GM19372 (cell line): ENCODE measurements at regions not wholly inside any gene's neighbourhood (a gene's known extent, or its start where the extent isn't known, plus 50 kb on each side); places are given as distances from the start of the nearest gene placed in this dataset.
"Not testable (repeated sequence)": the region's sequence is repeated elsewhere in the genome, so short reads cannot be mapped to it uniquely, and the experiment has no call there.

Experiments
- ATAC-seq: cut with Tn5 transposase; IDR thresholded peaks from one replicate; pipeline ENCODE4 v1.9.1; 2021; ENCODE audit warnings: mild to moderate bottlenecking, low read depth, moderate library complexity; ENCODE audit not compliant: unreplicated experiment

DNA sequence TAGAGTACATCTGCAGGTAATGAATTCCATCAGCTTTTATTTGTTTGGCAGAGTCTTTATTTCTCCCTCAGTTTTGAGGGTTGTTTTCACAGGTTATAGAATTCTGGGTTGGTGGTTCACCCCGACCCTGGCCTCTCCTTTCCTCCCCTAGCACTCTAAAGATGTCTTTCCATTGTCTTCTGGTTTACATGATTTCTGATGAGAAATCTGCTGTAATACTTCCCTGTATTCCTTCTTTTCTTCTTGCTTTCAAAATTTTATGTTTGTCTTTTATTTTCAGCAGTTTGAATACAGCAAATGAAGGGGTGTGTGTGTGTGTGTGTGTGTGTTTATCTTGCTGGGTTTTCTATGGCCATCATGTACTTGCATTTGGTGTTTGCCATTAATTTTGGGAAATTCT lies 312.0 kb upstream of the RPS23 start:
- ATAC-seq: no peak

DNA sequence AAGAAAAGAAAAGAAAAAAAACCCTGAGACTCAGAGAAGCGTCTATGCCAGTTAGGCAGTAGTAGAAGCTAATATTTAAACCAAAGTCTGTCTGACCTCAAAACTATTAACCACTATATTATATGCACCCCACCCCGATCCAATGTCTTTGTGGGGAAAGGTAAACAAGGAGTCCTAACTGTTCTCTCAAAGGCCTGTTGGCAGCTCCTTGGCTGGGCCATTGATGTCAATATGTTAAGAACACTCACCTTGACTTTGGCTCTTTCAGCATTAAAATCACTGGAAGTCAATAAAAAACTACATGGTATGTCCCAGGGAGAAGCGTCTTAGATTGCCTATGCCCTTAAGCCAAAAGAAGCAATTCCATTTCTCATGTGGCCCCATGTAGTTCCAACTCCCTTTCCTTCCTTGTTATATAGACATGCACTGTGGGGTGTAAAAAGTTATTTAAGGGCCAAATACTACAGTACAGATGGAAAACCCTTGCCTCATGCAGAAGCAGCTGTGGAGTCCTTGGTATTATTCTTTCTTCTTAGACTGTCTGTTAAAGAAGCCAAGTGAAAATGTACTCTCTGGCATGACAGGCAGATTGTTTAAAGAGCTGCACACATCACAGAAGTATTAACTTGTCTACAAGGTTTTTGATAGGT lies 308.6 kb upstream of the RPS23 start:
- no peak for ATAC-seq

DNA sequence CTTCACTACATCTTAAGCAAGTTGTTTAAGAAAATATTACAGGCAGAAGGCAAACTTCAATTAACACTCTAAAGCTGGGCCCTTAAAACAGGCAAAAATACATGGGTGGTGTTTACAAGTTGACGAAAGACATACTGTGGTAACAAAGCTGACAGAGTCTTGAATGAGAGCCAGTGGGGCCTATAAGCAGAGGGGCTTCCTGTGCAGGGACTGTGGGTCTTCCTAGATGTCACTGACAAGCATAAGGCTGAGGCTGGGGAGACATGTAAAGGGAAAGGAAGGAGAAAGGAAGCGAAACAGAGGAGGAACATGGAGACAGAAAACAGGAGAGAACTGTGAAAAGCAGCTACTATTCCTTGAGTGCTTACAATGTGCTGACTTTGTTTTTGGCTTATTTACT lies 308.0 kb upstream of the RPS23 start:
- ATAC-seq: no peak

DNA sequence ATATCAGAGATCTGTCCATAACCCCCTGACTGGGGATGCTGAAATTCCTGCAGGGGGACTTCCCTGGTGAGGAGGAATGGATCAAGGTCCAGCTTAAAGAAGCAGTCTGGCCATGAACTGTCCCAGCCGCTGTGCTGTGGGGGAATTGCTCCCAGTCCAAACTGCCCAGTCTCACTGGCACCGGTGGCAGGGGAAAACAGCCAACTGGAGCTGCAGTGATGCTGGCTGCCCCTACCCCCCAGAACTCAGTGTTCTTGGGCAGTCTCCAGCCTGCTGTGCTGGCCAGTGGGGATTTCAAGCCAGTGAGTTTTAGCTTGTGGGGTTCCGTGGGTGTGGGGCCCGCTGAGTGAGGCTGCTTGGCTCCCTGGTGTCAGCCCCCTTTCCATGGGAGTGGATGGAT lies 306.5 kb upstream of the RPS23 start:
- ATAC-seq: no peak

DNA sequence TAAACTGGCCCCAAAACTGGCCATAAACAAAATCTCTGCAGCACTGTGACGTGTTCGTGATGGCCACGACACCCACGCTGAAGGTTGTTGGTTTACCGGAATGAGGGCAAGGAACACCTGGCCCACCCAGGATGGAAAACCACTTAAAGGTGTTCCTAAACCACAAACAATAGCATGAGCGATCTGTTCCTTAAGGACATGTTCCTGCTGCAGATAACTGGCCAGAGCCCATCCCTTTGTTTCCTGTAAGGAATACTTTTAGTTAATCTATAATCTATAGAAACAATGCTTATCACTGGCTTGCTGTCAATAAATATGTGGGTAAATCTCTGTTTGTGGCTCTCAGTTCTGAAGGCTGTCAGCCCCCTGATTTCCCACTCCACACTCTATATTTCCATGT lies 305.2 kb upstream of the RPS23 start:
- not testable (repeated sequence) for ATAC-seq

DNA sequence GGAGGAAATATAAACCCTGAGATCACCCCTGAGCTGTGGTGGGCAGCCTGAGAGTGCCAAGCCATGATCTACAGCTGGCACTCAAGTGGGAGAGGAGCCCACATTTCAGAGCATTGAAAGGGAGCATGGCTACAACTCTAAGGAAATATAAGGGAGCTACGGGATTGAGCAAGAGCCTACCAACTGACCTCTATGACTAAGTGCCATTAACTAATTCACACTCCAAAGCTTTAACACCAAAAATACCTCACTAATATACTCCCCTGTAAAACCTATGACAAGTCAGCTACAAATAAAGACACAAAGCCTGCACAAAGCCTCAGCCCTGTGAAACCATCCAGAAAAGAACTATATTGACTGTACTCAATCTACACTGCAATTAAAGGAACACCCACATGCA lies 286.8 kb upstream of the RPS23 start:
- ATAC-seq: no peak

DNA sequence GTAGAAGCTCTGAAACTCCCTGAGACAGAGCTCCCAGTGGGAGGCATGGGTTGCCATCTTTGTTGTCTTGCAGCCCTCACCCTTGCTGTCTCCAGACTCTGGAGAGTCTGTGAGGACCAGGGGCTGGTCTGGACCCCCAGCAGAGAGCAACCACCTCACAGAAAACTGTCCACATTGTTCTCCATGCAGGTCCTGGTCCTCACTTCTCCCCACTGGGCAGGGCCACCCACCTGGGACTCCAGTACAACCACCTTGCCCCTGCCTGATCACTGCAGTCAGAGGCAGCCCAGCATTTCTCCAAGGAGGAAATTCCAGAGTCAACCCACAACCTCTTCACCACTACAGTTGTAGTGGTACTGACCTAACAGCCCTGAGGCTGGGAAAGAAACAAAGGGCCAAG lies 285.6 kb upstream of the RPS23 start:
- no peak for ATAC-seq

DNA sequence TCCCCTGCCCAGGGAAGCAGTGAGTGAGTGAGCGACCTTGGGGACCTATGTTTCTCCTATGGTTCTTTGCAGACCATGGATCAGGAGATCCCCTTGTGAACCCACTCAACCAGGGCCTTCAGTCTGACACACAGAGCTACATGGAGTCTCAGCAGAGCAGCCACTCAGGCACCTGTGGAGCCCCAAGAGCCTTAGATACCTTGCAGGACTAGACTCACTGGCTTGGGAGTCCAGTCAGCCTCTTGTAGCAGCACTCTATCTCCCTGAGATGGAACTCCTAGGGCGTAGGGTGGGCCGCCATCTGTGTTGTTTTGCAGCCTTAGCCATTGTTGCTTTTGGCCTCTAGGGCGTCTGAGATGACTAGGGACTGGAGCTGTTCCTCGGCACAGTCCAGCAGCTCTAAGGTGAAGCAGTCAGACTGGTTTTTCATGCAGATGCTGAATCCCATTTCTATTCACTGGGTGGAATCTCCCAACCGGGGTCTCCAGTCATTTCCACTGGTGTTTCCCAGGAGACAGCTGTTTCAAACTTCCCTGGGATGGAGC lies 284.6 kb upstream of the RPS23 start:
- no peak for ATAC-seq

DNA sequence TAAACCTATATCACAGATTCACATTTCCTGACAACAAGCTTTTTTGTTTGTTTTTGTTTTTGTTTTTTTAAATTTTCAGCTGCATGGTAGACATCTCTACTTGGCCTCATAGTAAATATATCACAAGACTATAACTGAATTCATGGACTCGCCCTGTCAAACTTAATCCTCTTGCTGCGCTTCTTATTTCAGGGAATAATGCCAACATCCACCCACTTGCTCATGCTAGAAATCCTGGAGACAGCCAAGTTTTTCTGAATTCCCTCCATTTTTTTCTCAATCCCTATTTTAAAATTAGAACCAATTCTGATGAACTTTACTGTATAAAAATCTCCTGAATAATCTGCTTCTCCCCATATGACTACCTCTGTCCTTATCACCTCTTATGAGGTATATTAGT lies 283.6 kb upstream of the RPS23 start:
- ATAC-seq: no peak

DNA sequence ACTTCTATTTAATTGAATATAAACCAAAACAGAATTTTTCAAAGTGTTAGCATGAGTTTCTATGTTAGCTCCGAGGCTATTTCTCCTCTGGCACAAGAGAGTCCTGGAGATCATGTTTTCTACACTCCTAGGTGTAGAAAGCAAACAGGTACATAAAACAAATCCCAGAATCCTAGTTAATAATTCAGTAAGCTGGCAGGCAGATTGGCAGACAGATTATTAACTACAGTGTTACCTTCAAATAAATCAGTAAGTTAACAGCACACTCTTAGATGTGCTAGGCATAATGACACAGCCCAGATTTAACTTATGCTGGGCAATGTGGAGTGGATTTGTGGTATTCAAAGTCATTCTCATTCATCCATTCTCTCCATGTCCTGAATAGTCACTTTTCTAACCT lies 282.8 kb upstream of the RPS23 start:
- no peak for ATAC-seq

DNA sequence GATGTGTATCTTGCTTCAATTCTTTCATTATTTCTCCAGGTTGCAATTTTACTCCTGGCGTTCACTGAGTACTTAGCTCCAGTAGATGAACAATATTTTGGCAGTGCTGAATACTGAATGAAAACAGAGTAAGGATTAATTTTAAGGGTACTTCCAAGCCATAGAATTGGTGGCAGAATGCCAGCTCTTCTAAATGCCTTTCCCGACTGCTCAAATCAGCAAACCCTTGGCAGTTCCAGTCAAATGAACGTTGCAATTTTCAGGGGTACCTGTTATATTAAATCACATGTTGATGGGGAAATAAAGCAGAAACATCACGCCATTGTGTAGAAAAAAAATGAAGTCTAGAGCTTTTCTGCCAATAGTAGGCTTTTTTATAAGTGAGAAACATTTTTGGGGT lies 282.4 kb upstream of the RPS23 start:
- ATAC-seq: no peak

DNA sequence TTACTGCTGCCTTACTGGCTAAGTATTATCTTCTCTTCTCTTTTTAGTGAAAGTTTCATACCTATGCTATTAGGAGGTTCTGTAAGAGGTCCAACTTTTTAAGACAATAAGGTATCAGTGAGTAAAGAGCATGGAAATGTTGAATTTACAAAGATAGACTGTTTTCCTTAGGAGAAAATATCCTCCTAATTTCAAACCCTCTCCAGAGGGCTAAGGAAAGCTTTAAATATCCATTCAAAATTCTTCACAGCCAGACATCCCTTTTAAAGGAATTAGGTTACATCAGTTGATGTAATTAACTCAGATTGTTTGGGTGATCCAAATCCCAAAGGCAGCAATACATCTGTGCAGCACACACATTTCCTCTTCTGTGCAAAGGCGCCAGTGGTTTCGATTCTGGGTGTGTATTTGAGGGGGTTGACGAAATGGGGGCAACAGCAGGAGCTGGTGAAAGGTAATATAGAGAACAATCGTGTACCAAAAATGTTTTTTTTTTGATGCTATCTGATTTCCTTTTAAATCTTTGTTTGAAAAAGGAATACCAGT lies 273.8 kb upstream of the RPS23 start:
- no peak for ATAC-seq

DNA sequence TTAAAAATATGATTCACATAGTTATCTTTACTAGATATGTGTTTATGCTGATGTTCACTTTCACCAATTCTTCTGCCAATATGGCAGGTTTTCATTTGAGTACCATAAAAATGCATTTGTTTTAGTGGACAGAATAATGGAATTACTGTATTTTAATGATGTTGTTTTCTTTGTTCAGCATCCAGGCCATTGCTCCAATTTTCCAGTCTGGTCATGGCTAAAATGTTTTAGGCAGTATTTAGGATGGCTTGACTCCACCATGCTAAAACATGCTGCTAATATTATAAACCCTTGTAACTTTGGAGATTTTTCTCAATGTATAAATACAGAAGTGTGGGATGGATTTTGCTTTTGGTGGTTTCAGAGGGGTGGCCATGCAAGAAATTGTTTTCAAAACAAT lies 273.0 kb upstream of the RPS23 start:
- ATAC-seq: no peak

DNA sequence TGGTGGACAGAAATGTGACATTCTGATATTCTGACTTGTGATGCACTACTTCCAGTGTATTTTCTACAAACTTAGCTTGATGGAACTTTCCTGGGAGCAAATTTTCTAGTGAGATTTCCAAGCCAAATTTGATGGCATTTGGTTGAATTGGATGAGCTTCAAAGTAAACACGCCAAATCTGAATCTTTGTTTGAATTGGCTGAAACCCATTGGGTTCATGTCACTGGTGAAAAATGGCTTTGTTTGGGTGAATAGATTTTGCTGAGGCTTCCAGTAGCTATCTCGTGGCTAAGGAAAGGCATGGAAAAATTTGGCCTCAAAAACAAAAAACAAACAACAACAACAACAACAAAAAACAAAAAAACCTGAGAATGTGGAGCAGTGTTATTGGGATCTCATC lies 271.1 kb upstream of the RPS23 start:
- no peak for ATAC-seq

DNA sequence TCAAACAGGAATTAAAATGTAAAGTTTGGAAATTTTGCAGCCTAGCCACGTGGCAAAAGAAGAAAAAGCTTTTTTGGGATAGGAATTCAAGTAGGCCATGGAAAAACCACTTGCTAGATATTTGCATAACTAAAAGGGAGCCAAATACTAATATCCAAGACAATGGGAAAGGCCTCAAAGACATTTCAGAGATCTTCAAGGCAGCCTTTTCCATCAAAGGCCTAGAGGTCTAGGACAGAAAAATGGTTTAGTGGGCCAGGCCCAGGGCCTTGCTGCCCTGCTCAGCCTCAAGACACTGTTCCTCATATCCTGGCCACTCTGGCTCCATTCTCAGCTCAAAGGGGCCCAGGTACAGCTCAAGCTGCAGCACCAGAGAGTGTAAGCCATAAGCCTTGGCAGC lies 265.9 kb upstream of the RPS23 start:
- no peak for ATAC-seq

DNA sequence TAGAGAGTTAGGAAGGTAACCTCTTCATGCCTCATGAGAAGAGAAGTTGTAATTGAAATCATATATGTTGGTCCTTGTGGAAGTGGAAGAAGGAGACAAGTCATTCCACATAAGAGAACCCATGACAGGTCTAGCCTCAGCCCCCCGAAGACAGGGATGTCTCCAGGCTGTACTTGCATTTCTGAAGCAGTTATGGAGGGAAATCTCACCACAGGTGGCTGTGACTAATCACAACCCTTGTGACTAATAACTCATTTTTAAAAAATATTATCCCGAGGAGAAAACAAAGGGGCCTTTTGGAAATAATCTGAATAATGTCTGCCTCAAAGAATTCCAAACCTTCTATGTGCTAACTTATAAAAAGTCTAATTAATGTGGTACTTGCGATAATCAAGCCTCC lies 262.1 kb upstream of the RPS23 start:
- no peak for ATAC-seq

DNA sequence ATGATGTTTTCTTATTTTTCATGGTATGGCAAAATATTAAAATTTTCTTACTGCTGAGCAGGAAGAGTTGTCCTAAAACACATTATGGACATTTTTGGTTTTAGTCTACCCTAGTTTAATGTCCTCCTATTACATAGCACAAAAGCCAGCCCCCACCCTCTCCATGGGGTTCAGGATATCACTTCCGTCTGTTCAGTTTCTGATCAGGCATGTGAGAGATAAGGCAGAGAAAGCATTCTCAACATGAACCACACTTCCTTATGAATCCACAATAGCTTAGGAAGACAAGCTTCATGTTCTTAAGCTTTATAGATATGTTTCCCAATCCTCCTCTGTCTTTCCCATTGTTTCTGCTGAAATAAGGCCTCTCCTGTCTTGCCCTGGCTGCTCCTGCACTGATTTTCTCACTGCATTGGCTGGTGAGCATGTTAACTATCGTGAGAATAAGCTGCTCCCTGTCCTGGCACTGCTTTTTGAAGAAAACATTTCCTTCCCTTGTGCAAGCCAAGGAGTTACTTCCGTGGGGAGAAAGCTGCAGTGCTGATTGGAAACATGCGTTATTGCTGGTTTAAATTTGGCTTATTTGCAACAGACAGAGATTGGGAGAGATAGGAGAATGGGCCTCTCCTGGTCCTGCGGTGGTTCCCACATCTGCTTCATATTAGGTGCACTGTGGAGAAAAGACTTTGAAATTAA lies 260.3 kb upstream of the RPS23 start:
- ATAC-seq: no peak

DNA sequence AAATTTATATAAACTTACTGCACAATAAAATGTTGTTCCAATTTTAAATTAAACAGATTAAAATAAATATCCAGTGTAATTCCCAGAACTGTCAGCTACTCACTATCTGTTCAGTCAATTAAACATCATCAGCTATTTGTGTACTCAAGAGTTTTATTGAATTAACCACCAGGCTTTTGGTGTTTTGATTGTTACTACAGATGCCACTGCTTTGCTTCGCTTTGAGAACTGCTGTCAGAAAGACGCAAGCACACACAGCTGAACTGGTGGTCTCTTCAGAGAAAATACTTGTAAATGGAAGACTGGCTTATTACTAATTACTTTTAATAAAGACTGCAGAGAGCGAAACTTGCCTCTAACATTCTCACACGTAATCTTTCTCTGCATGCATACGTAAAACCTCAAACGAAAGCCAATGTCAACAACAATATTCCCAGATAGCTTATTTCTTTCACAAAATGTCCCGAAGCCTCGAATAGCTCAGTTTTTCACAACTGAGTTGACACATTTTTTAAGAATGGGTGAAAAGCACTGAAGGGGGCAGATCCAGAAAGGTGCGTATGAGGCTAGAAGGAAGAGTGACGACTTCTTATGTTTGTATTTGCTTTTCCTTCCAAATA lies 259.6 kb upstream of the RPS23 start:
- ATAC-seq: no peak

DNA sequence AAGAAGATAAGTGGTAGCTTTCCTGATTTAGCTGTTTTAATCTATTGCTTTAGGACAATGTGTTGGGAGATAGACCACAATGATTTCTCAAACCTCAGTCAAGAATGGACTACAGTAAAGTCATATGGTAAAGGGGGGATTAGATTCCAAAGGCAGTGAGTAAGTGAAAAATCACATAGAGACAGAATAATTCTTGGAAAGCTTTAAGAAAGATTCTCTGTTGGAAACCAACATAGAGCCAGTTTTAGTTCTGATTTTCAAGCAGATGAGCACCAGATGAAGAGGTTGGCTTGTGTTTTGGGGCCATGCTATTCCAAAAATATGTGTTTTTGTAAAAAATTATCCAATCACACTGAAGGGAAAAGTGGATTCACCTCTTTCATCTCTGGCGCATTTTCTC lies 256.8 kb upstream of the RPS23 start:
- no peak for ATAC-seq

DNA sequence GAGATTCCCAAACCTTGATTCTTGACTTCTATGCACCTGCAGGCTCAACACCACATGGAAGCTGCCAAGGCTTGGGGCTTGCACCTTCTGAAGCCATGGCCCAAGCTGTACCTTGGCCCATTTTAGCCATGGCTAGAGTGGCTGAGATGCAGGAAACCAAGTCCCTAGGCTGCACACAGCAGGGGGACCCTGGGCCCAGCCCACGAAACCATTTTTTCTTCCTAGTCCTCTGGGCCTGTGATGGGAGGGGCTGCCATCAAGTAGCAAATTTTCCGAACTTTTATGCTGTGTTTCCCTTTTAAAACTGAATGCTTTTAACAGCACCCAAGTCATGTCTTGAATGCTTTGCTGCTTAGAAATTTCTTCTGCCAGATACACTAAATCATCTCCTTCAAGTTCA lies 253.9 kb upstream of the RPS23 start:
- ATAC-seq: not testable (repeated sequence)

DNA sequence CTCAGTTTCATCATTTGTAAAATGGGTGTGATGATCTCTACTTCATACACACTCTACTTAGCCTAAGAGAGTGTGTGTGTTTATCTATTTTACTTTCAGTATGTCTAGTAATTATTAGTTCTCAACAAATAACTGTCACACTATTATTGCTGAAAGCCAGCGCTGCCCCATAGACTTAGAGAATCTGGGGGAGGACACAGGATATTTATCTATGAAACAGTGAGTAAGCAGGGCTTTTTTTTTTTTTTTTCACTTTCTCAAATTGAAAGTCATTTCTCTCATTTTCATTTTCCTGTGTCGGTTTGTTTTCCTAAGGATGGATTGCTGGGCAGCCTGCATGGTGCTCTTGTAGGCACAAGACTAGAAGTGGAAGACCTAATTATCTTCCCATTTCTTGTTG lies 248.4 kb upstream of the RPS23 start:
- ATAC-seq: no peak

DNA sequence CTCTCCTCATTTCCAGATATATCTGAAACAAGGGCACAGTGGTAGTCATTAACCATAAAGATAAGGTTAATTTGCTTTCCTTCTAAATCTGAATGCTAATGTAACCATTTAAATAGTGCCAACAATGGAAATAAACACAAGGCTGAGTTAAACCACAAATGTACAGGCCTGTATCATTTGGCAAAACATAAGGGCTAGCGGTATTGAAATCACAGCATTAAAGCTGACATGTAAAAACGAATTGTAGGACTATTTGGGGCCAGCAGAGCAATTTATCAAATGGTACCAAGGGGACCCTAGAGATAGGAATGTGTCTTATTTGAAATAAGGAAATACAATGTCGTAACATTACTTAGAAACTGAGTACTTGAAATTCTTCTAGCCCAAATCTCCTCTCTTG lies 247.5 kb upstream of the RPS23 start:
- ATAC-seq: no peak
